MCF 10A (cell line): ENCODE measurements at regions not wholly inside any gene's neighbourhood (a gene's known extent, or its start where the extent isn't known, plus 50 kb on each side); places are given as distances from the start of the nearest gene placed in this dataset.

Experiments
- BruUV-seq: library from RNA; stranded (reverse); fragments of 400-500 nt; replicated peaks from 2 replicates; lab custom pipeline; 2021; lab: Mats Ljungman, UMichigan
- CTCF ChIA-PET: fragments of 300-600 bp; sonication (Branson Sonifier 250); formaldehyde crosslinking; extraction: SDS; loops from one replicate; lab custom pipeline; 2021; ENCODE audit warnings: antibody characterized with exemption, inconsistent platforms; lab: Yijun Ruan, JAX
- POLR2A ChIA-PET: fragments of 300-600, 350-650 bp; sonication (Branson Sonifier 250); formaldehyde crosslinking; extraction: SDS; loops from one replicate; lab custom pipeline; 2020; ENCODE audit warnings: antibody characterized with exemption, inconsistent platforms; lab: Yijun Ruan, JAX
- DNase-seq: peaks from one replicate; pipeline ENCODE4 v3.0.0-alpha.2; 2018; ENCODE audit not compliant: unreplicated experiment
- H3K27ac Mint-ChIP-seq: one replicate; pipeline ENCODE4 v1.8.0; 2022; ENCODE audit warnings: mild to moderate bottlenecking, low read depth, mixed read lengths; ENCODE audit not compliant: unreplicated experiment
- H3K27me3 Mint-ChIP-seq: one replicate; pipeline ENCODE4 v1.8.0; 2022; ENCODE audit warnings: mixed read lengths; ENCODE audit not compliant: insufficient read depth, unreplicated experiment
- H3K36me3 Mint-ChIP-seq: one replicate; pipeline ENCODE4 v1.8.0; 2022; ENCODE audit warnings: mild to moderate bottlenecking, moderate library complexity, mixed read lengths; ENCODE audit not compliant: insufficient read depth, unreplicated experiment
- H3K4me1 Mint-ChIP-seq: one replicate; pipeline ENCODE4 v1.8.0; 2022; ENCODE audit warnings: mixed read lengths; ENCODE audit not compliant: insufficient read depth, unreplicated experiment
- H3K4me3 Mint-ChIP-seq: one replicate; pipeline ENCODE4 v1.8.0; 2022; ENCODE audit warnings: mild to moderate bottlenecking, moderate library complexity, mixed read lengths; ENCODE audit not compliant: unreplicated experiment
- H3K9me3 Mint-ChIP-seq: one replicate; pipeline ENCODE4 v1.8.0; 2022; ENCODE audit warnings: mixed read lengths; ENCODE audit not compliant: unreplicated experiment
- CTCF ChIP-seq: fragments of 200-600 bp; IDR thresholded peaks from one replicate; pipeline ENCODE4 v1.8.0; 2022; ENCODE audit warnings: antibody characterized with exemption, mild to moderate bottlenecking; ENCODE audit not compliant: unreplicated experiment
- intact Hi-C: fragments of 100-400 bp; cut with micrococcal nuclease; formaldehyde crosslinking; loops from 2 replicates; pipeline ENCODE4 v1.14.1; 2022

- DNase-seq: no peak
- CTCF ChIA-PET: no interaction called here
- Mint-ChIP-seq H3K4me1 (peaks cover 6% of the 10 kb centered on the region), H3K4me3 (no peak overlapping the region), H3K27me3 (no peaks in the 10 kb centered on the region), H3K9me3 (no peaks in the 10 kb centered on the region), H3K27ac (no peak overlapping the region), H3K36me3 (no peaks in the 10 kb centered on the region)
- no TSS peak for BruUV-seq
- POLR2A ChIA-PET: no interaction called here
- no peak for TF ChIP-seq CTCF
- intact Hi-C loops: no loop called here
Measured at GRCh38 chr2:128605421-128605820, 286.8 kb upstream of the HS6ST1 start.

GRCh38 chr2:128605931-128606330 lies 287.3 kb upstream of the HS6ST1 start:
- Mint-ChIP-seq H3K36me3 (no peaks in the 10 kb centered on the region), H3K4me1 (peaks cover 6% of the 10 kb centered on the region), H3K4me3 (no peak overlapping the region), H3K27ac (no peak overlapping the region), H3K9me3 (no peaks in the 10 kb centered on the region), H3K27me3 (no peaks in the 10 kb centered on the region)
- TF ChIP-seq CTCF: no peak
- no peak for DNase-seq
- ChIA-PET CTCF (no interaction called here), POLR2A (no interaction called here)
- intact Hi-C loops: no loop called here
- no TSS peak for BruUV-seq

- CTCF ChIA-PET: no interaction called here
- Mint-ChIP-seq H3K27ac (no peak overlapping the region), H3K9me3 (no peaks in the 10 kb centered on the region), H3K4me1 (peaks cover 6% of the 10 kb centered on the region), H3K4me3 (no peak overlapping the region), H3K27me3 (no peaks in the 10 kb centered on the region), H3K36me3 (no peaks in the 10 kb centered on the region)
- DNase-seq: no peak
- POLR2A ChIA-PET: no interaction called here
- intact Hi-C loops: no loop called here
- no peak for TF ChIP-seq CTCF
- BruUV-seq: no TSS peak
Measured at GRCh38 chr2:128606837-128607236, 288.2 kb upstream of the HS6ST1 start.

- Mint-ChIP-seq H3K36me3 (no peaks in the 10 kb centered on the region), H3K4me3 (no peak overlapping the region), H3K9me3 (no peaks in the 10 kb centered on the region), H3K27ac (no peak overlapping the region), H3K27me3 (no peaks in the 10 kb centered on the region), H3K4me1 (peaks cover 6% of the 10 kb centered on the region)
- no peak for DNase-seq
- no peak for TF ChIP-seq CTCF
- intact Hi-C loops: no loop called here
- POLR2A ChIA-PET: interaction anchor here (0.6 kb wide), 1 partner anchor 121 kb away, joined by 3 read pairs; no protein-coding TSS in a partner anchor
- CTCF ChIA-PET: no interaction called here
- BruUV-seq: no TSS peak
Measured at GRCh38 chr2:128607440-128607839, 288.8 kb upstream of the HS6ST1 start.
